ENCODE measurements at regions not wholly inside any gene's neighbourhood (a gene's known extent, or its start where the extent isn't known, plus 50 kb on each side); places are given as distances from the start of the nearest gene placed in this dataset.

- no peak for TF ChIP-seq CTCF (conservative IDR thresholded peaks at IDR 0.05)
- TF ChIP-seq EZH2 (IDR thresholded peaks at IDR 0.05; ENCODE audit: low read depth), result no peak
These were observed 189.3 kb downstream of the KCNS3 start for GRCh38 chr2:18067588-18068384.

Measured in PC-9 (cell line).